AG04449 (cell line): ENCODE measurements at regions not wholly inside any gene's neighbourhood (a gene's known extent, or its start where the extent isn't known, plus 50 kb on each side); places are given as distances from the start of the nearest gene placed in this dataset.

Experiments used
- CTCF ChIA-PET: fragments of 350-600 bp; formaldehyde crosslinking; extraction: SDS; loops from one replicate; lab custom pipeline; 2021; ENCODE audit warnings: antibody characterized with exemption; lab: Yijun Ruan, JAX
- POLR2A ChIA-PET: fragments of 400-600, 350-600 bp; formaldehyde crosslinking; extraction: SDS; loops from one replicate; lab custom pipeline; 2020; ENCODE audit warnings: antibody characterized with exemption, inconsistent platforms; lab: Yijun Ruan, JAX
- DNase-seq: peaks from one replicate; pipeline ENCODE4 v3.0.0-alpha.2; 2010; ENCODE audit warnings: low read depth, low spot score
- H3K4me3 ChIP-seq: 2 replicates; pipeline ENCODE4 v1.5.1; 2011; ENCODE audit warnings: low read depth, mild to moderate bottlenecking, control low read depth, low read length
- CTCF ChIP-seq: IDR thresholded peaks from one replicate; pipeline ENCODE4 v1.5.1; 2011; ENCODE audit warnings: mild to moderate bottlenecking, moderate library complexity, low read length, control low read depth, inconsistent platforms; ENCODE audit not compliant: insufficient read depth; ENCODE audit errors: missing control alignments

GRCh38 chr5:159858871-159859270 is 57.4 kb upstream of the ADRA1B start:
- no peak overlapping the region for H3K4me3 ChIP-seq
- DNase-seq = no peak
- ChIA-PET CTCF (no interaction called here), POLR2A (no interaction called here)
- no peak for TF ChIP-seq CTCF

GRCh38 chr5:159861086-159861485 is 55.2 kb upstream of the ADRA1B start:
- ChIA-PET CTCF (interaction anchor here (2.3 kb wide), 1 partner anchor 10 kb away, joined by 6 read pairs; no protein-coding TSS in a partner anchor), POLR2A (no interaction called here)
- no peak for TF ChIP-seq CTCF
- no peak for DNase-seq
- no peak overlapping the region for H3K4me3 ChIP-seq

GRCh38 chr5:159864885-159865691 is 51.2 kb upstream of the ADRA1B start:
- ChIA-PET POLR2A (no interaction called here), CTCF (interaction anchor here (1.5 to 1.7 kb wide), 2 partner anchors 9 to 13 kb away, joined by 3 to 5 read pairs; no protein-coding TSS in a partner anchor)
- H3K4me3 ChIP-seq = no peak overlapping the region
- no peak for TF ChIP-seq CTCF
- no peak for DNase-seq

GRCh38 chr5:159866093-159866492 is 50.2 kb upstream of the ADRA1B start:
- POLR2A ChIA-PET = no interaction called here
- DNase-seq = no peak
- no peak overlapping the region for H3K4me3 ChIP-seq
- CTCF ChIA-PET = interaction anchor here (1.7 kb wide), 1 partner anchor 12 kb away, joined by 5 read pairs; no protein-coding TSS in a partner anchor
- no peak for TF ChIP-seq CTCF
